Liver (tissue), 8 donors: ENCODE measurements at regions not wholly inside any gene's neighbourhood (a gene's known extent, or its start where the extent isn't known, plus 50 kb on each side); places are given as distances from the start of the nearest gene placed in this dataset.

ENCODE experiments used
- DNase-seq: peaks from one replicate; pipeline ENCODE4 v3.0.0-alpha.2; 2017; ENCODE audit warnings: low spot score
- H3K27ac ChIP-seq, 2 donors: one replicate each; pipeline ENCODE4 v1.7.0; 2013; ENCODE audit warnings: inconsistent platforms in 2 of 2, low read length in 2 of 2, control low read depth in 1 of 2, low read depth in 1 of 2, mild to moderate bottlenecking in 1 of 2
- H3K27me3 ChIP-seq, 4 donors: one replicate each; pipeline versions ENCODE4 v1.6.1 to v1.7.0; 2013; ENCODE audit warnings: low read length in 3 of 4, inconsistent platforms in 1 of 4, mild to moderate bottlenecking in 1 of 4, moderate library complexity in 1 of 4; ENCODE audit not compliant: control insufficient read depth in 4 of 4, insufficient read depth in 4 of 4
- H3K36me3 ChIP-seq, 4 donors: one replicate each; pipeline versions ENCODE4 v1.6.1 to v1.7.0; 2013; ENCODE audit warnings: low read length in 3 of 4, mild to moderate bottlenecking in 3 of 4, low read depth in 1 of 4, moderate library complexity in 1 of 4; ENCODE audit not compliant: control insufficient read depth in 4 of 4, insufficient read depth in 3 of 4
- H3K4me1 ChIP-seq, 4 donors: one replicate each; pipeline versions ENCODE4 v1.6.1 to v1.7.0; 2013; ENCODE audit warnings: low read length in 3 of 4, mild to moderate bottlenecking in 3 of 4, moderate library complexity in 1 of 4; ENCODE audit not compliant: control insufficient read depth in 4 of 4, insufficient read depth in 4 of 4
- H3K4me3 ChIP-seq, 3 donors: one replicate each; pipeline versions ENCODE4 v1.6.1 to v1.7.0; 2013; ENCODE audit warnings: low read length in 3 of 3, control low read depth in 1 of 3, low read depth in 1 of 3, mild to moderate bottlenecking in 1 of 3
- H3K9ac ChIP-seq, 2 donors: one replicate each; pipeline ENCODE4 v1.7.0; 2013; ENCODE audit warnings: low read length in 2 of 2, mild to moderate bottlenecking in 2 of 2, moderate library complexity in 2 of 2, control low read depth in 1 of 2, low read depth in 1 of 2
- H3K9me3 ChIP-seq, 4 donors: one replicate each; pipeline versions ENCODE4 v1.6.1 to v1.7.0; 2013; ENCODE audit warnings: low read length in 3 of 4; ENCODE audit not compliant: control insufficient read depth in 4 of 4
- CTCF ChIP-seq: fragments of 150-350 bp; IDR thresholded peaks from 2 replicates; pipeline ENCODE4 v1.5.1; 2017; ENCODE audit warnings: improper control_type of control experiment, low read depth, low read length; ENCODE audit not compliant: missing input control
- EGR1 ChIP-seq, 2 donors: IDR thresholded peaks; 2 replicates each; pipeline ENCODE4 v1.6.1; 2016 to 2018; ENCODE audit warnings: antibody characterized with exemption in 2 of 2, low read depth in 2 of 2
- FOXA1 ChIP-seq: IDR thresholded peaks from 2 replicates; pipeline ENCODE4 v1.6.1; 2016; ENCODE audit warnings: antibody characterized with exemption
- FOXA2 ChIP-seq: IDR thresholded peaks from 2 replicates; pipeline ENCODE4 v1.6.1; 2016; ENCODE audit warnings: antibody characterized with exemption
- GABPA ChIP-seq, 2 donors: IDR thresholded peaks in 1 of 2; conservative IDR thresholded peaks in 1 of 2; 2 replicates each; pipeline ENCODE4 v1.6.1; 2016; ENCODE audit warnings: antibody characterized with exemption in 2 of 2, mild to moderate bottlenecking in 1 of 2, moderate library complexity in 1 of 2
- HNF4A ChIP-seq, 2 donors: conservative IDR thresholded peaks; 2 replicates each; pipeline ENCODE4 v1.6.1; 2016; ENCODE audit warnings: antibody characterized with exemption in 2 of 2, mild to moderate bottlenecking in 2 of 2
- HNF4G ChIP-seq: IDR thresholded peaks from 2 replicates; pipeline ENCODE4 v1.6.1; 2016; ENCODE audit warnings: antibody characterized with exemption
- JUND ChIP-seq, 2 donors: IDR thresholded peaks; 2 replicates each; pipeline ENCODE4 v1.6.1; 2016; ENCODE audit warnings: antibody characterized with exemption in 2 of 2
- MAX ChIP-seq: IDR thresholded peaks from 2 replicates; pipeline ENCODE4 v1.6.1; 2016; ENCODE audit warnings: antibody characterized with exemption
- NR2F2 ChIP-seq: IDR thresholded peaks from 2 replicates; pipeline ENCODE4 v1.6.1; 2016; ENCODE audit warnings: antibody characterized with exemption
- RAD21 ChIP-seq, 2 donors: IDR thresholded peaks; 2 replicates each; pipeline ENCODE4 v1.6.1; 2016; ENCODE audit warnings: antibody characterized with exemption in 2 of 2, mild to moderate bottlenecking in 2 of 2
- REST ChIP-seq: IDR thresholded peaks from 2 replicates; pipeline ENCODE4 v1.6.1; 2016; ENCODE audit warnings: antibody characterized with exemption, mild to moderate bottlenecking
- RXRA ChIP-seq, 2 donors: IDR thresholded peaks; 2 replicates each; pipeline ENCODE4 v1.6.1; 2017 to 2018; ENCODE audit warnings: antibody characterized with exemption in 2 of 2, mild to moderate bottlenecking in 1 of 2
- SP1 ChIP-seq: IDR thresholded peaks from 2 replicates; pipeline ENCODE4 v1.6.1; 2018; ENCODE audit warnings: antibody characterized with exemption, mild to moderate bottlenecking
- TAF1 ChIP-seq: conservative IDR thresholded peaks from 2 replicates; pipeline ENCODE4 v1.6.1; 2016; ENCODE audit warnings: antibody characterized with exemption, mild to moderate bottlenecking
- YY1 ChIP-seq: IDR thresholded peaks from 2 replicates; pipeline ENCODE4 v1.6.1; 2016; ENCODE audit warnings: antibody characterized with exemption, mild to moderate bottlenecking
- ZBTB33 ChIP-seq: IDR thresholded peaks from 2 replicates; pipeline ENCODE4 v1.6.1; 2016; ENCODE audit warnings: antibody characterized with exemption
- WGBS: extraction: QIAGEN DNeasy Blood & Tissue Kit; methylation state at CpG from one replicate; pipeline ENCODE4 v1.1.7; 2013; 5-methylcytosine and 5-hydroxymethylcytosine counted together
- donor health status: healthy.
- donor health status: healthy.
- donor health status: healthy.
- donor health status: healthy.
- donor health status: healthy.

- Histone ChIP-seq H3K9ac (no peak overlapping the region), H3K36me3 (no peaks in the 10 kb centered on the region), H3K4me1 (no peaks in the 10 kb centered on the region), H3K9me3 (no peaks in the 10 kb centered on the region), H3K4me3 (no peak overlapping the region), H3K27me3 (no peaks in the 10 kb centered on the region), H3K27ac (no peak overlapping the region)
- 53% methylated on average over 2 of the region's 2 CpGs for WGBS
- TF ChIP-seq NR2F2 (peak; percentile 89), FOXA2 (peak; percentile 28), FOXA1 (no peak)
- no peak for DNase-seq
These were observed 58.2 kb upstream of the FOXD3 start for GRCh38 chr1:63264161-63264560.

GRCh38 chr1:63266857-63267256 is 55.5 kb upstream of the FOXD3 start:
- 81% methylated on average over 3 of the region's 3 CpGs for WGBS
- no peak for TF ChIP-seq GABPA (IDR thresholded peaks at IDR 0.05 in 1 of 2, conservative IDR thresholded peaks at IDR 0.05 in 1 of 2)
- no peak for TF ChIP-seq RXRA (IDR thresholded peaks at IDR 0.05)
- TF ChIP-seq CTCF = no peak
- no peak for TF ChIP-seq JUND (IDR thresholded peaks at IDR 0.05)
- TF ChIP-seq ZBTB33 = no peak
- Histone ChIP-seq H3K4me3 (no peak overlapping the region), H3K9ac (no peak overlapping the region), H3K9me3 (no peaks in the 10 kb centered on the region), H3K27ac (no peak overlapping the region), H3K4me1 (no peaks in the 10 kb centered on the region), H3K36me3 (no peaks in the 10 kb centered on the region), H3K27me3 (no peaks in the 10 kb centered on the region)
- DNase-seq = no peak

GRCh38 chr1:63268876-63269275 is 53.5 kb upstream of the FOXD3 start:
- Histone ChIP-seq H3K4me1 (no peaks in the 10 kb centered on the region), H3K27me3 (no peaks in the 10 kb centered on the region), H3K9ac (no peak overlapping the region), H3K36me3 (no peaks in the 10 kb centered on the region), H3K4me3 (no peak overlapping the region), H3K9me3 (no peaks in the 10 kb centered on the region), H3K27ac (no peak overlapping the region)
- DNase-seq = no peak
- TF ChIP-seq MAX (no peak), FOXA1 (no peak), CTCF (no peak), RAD21 (IDR thresholded peaks at IDR 0.05) (no peak), ZBTB33 (no peak), HNF4G (no peak), GABPA (IDR thresholded peaks at IDR 0.05 in 1 of 2, conservative IDR thresholded peaks at IDR 0.05 in 1 of 2) (no peak), REST (no peak), RXRA (IDR thresholded peaks at IDR 0.05) (no peak), EGR1 (IDR thresholded peaks at IDR 0.05; ENCODE audit: low read depth in 2 of 2) (no peak), NR2F2 (no peak), YY1 (no peak), HNF4A (conservative IDR thresholded peaks at IDR 0.05) (no peak), JUND (IDR thresholded peaks at IDR 0.05) (no peak), TAF1 (no peak), SP1 (no peak)
- WGBS = 75% methylated on average over 2 of the region's 2 CpGs
